HEK293 (cell line): ENCODE measurements at regions not wholly inside any gene's neighbourhood (a gene's known extent, or its start where the extent isn't known, plus 50 kb on each side); places are given as distances from the start of the nearest gene placed in this dataset.
"Not testable (repeated sequence)": the region's sequence is repeated elsewhere in the genome, so short reads cannot be mapped to it uniquely, and the experiment has no call there.

Source experiments
- CTCF ChIA-PET: fragments of 350-600 bp; formaldehyde crosslinking; extraction: SDS; loops from one replicate; lab custom pipeline; 2021; ENCODE audit warnings: antibody characterized with exemption; lab: Yijun Ruan, JAX
- POLR2A ChIA-PET: fragments of 300-600 bp; formaldehyde crosslinking; extraction: SDS; loops from one replicate; lab custom pipeline; 2020; ENCODE audit warnings: antibody characterized with exemption, inconsistent platforms; lab: Yijun Ruan, JAX
- H3K27ac ChIP-seq: fragments of 200-500 bp; sonication (Bioruptor generic); 2 replicates; pipeline ENCODE4 v1.5.1; 2014; ENCODE audit warnings: low read depth, low read length, control low read depth, inconsistent platforms; ENCODE audit errors: extremely low read depth
- H3K36me3 ChIP-seq, 2 experiments: fragments of 200-500 bp in 1 of 2; sonication (Bioruptor generic) in 1 of 2; 1 replicate in 1 of 2; 2 replicates in 1 of 2; pipeline ENCODE4 v1.5.1; 2014 to 2017; ENCODE audit warnings: inconsistent platforms in 2 of 2, low read length in 2 of 2; ENCODE audit not compliant: control insufficient read depth in 2 of 2, insufficient read depth in 1 of 2
- H3K4me1 ChIP-seq: fragments of 200-500 bp; sonication (Bioruptor generic); 2 replicates; pipeline ENCODE4 v1.5.1; 2014; ENCODE audit warnings: mild to moderate bottlenecking, low read length, inconsistent platforms; ENCODE audit not compliant: control insufficient read depth, insufficient read depth
- H3K4me3 ChIP-seq: 2 replicates; pipeline ENCODE4 v1.5.1; 2011; ENCODE audit warnings: low read depth, mild to moderate bottlenecking, control low read depth, low read length, moderate library complexity
- H3K9me3 ChIP-seq: fragments of 200-500 bp; sonication (Bioruptor generic); 2 replicates; pipeline ENCODE4 v1.5.1; 2014; ENCODE audit warnings: low read depth, low read length, inconsistent platforms; ENCODE audit not compliant: control insufficient read depth, insufficient read depth
- FEZF1 ChIP-seq: fragments of 450-650 bp; formaldehyde crosslinking; IDR thresholded peaks from 2 replicates; pipeline ENCODE4 v1.5.1; 2016; ENCODE audit warnings: missing biosample characterization, missing genetic modification characterization
- IKZF3 ChIP-seq: fragments of 450-650 bp; IDR thresholded peaks from 2 replicates; pipeline ENCODE4 v1.5.0; 2018; ENCODE audit warnings: missing biosample characterization, mild to moderate bottlenecking, missing genetic modification characterization, moderate library complexity
- SETDB1 ChIP-seq: IDR thresholded peaks from one replicate; pipeline ENCODE4 v1.6.1; 2017; ENCODE audit warnings: mild to moderate bottlenecking, low read length, moderate library complexity, mixed read lengths; ENCODE audit not compliant: insufficient read length
- YY2 ChIP-seq: fragments of 450-650 bp; formaldehyde crosslinking; IDR thresholded peaks from 2 replicates; pipeline ENCODE4 v1.5.1; 2016; ENCODE audit warnings: missing biosample characterization, missing genetic modification characterization
- ZBTB21 ChIP-seq: fragments of 450-650 bp; formaldehyde crosslinking; IDR thresholded peaks from 2 replicates; pipeline ENCODE4 v1.5.1; 2017; ENCODE audit warnings: missing biosample characterization, missing genetic modification characterization
- ZEB2 ChIP-seq: fragments of 450-650 bp; formaldehyde crosslinking; IDR thresholded peaks from 2 replicates; pipeline ENCODE4 v1.5.1; 2016; ENCODE audit warnings: missing biosample characterization, missing genetic modification characterization
- ZFP41 ChIP-seq: fragments of 450-650 bp; formaldehyde crosslinking; IDR thresholded peaks from 2 replicates; pipeline ENCODE4 v1.5.1; 2016; ENCODE audit warnings: missing biosample characterization, missing genetic modification characterization, borderline replicate concordance
- ZNF10 ChIP-seq: fragments of 450-650 bp; formaldehyde crosslinking; IDR thresholded peaks from 2 replicates; pipeline ENCODE4 v1.5.1; 2017; ENCODE audit warnings: missing biosample characterization, missing genetic modification characterization
- ZNF121 ChIP-seq: fragments of 450-650 bp; formaldehyde crosslinking; IDR thresholded peaks from 2 replicates; pipeline ENCODE4 v1.5.1; 2016; ENCODE audit warnings: missing biosample characterization, missing genetic modification characterization
- ZNF157 ChIP-seq: fragments of 450-650 bp; formaldehyde crosslinking; IDR thresholded peaks from 2 replicates; pipeline ENCODE4 v1.5.1; 2016; ENCODE audit warnings: missing biosample characterization, missing genetic modification characterization
- ZNF280D ChIP-seq: fragments of 450-650 bp; formaldehyde crosslinking; IDR thresholded peaks from 2 replicates; pipeline ENCODE4 v1.5.1; 2016; ENCODE audit warnings: missing biosample characterization, missing genetic modification characterization
- ZNF341 ChIP-seq: fragments of 450-650 bp; formaldehyde crosslinking; IDR thresholded peaks from 2 replicates; pipeline ENCODE4; 2016; ENCODE audit warnings: low read depth, missing biosample characterization, missing genetic modification characterization
- ZNF394 ChIP-seq: fragments of 450-650 bp; formaldehyde crosslinking; IDR thresholded peaks from 2 replicates; pipeline ENCODE4 v1.5.1; 2016; ENCODE audit warnings: missing biosample characterization, missing genetic modification characterization, mild to moderate bottlenecking, moderate library complexity, borderline replicate concordance
- ZNF423 ChIP-seq: fragments of 450-650 bp; formaldehyde crosslinking; IDR thresholded peaks from 2 replicates; pipeline ENCODE4 v1.5.1; 2016; ENCODE audit warnings: missing biosample characterization, missing genetic modification characterization
- ZNF488 ChIP-seq: fragments of 450-650 bp; formaldehyde crosslinking; IDR thresholded peaks from 2 replicates; pipeline ENCODE4 v1.5.1; 2016; ENCODE audit warnings: missing biosample characterization, missing genetic modification characterization
- ZNF548 ChIP-seq: fragments of 450-650 bp; formaldehyde crosslinking; IDR thresholded peaks from 2 replicates; pipeline ENCODE4 v1.5.1; 2016; ENCODE audit warnings: missing biosample characterization, missing genetic modification characterization
- ZNF555 ChIP-seq: fragments of 450-650 bp; formaldehyde crosslinking; conservative IDR thresholded peaks from 2 replicates; pipeline ENCODE4 v1.5.1; 2017; ENCODE audit warnings: missing biosample characterization, mild to moderate bottlenecking, missing genetic modification characterization, inconsistent platforms
- ZNF621 ChIP-seq: fragments of 450-650 bp; formaldehyde crosslinking; IDR thresholded peaks from 2 replicates; pipeline ENCODE4 v1.5.1; 2017; ENCODE audit warnings: missing biosample characterization, missing genetic modification characterization
- ZNF658 ChIP-seq: fragments of 450-650 bp; formaldehyde crosslinking; IDR thresholded peaks from 2 replicates; pipeline ENCODE4; 2016; ENCODE audit warnings: missing biosample characterization, missing genetic modification characterization
- ZNF777 ChIP-seq: fragments of 450-650 bp; formaldehyde crosslinking; IDR thresholded peaks from 2 replicates; pipeline ENCODE4 v1.5.1; 2017; ENCODE audit warnings: missing biosample characterization, missing genetic modification characterization, borderline replicate concordance

- ChIA-PET POLR2A (interaction anchor here (1.8 kb wide), 1 partner anchor 10 kb away, joined by 6 read pairs; no protein-coding TSS in a partner anchor), CTCF (interaction anchor here (0.6 kb wide), 1 partner anchor 34 kb away, joined by 3 read pairs; no protein-coding TSS in a partner anchor)
- H3K4me3 ChIP-seq, result no peak overlapping the region
- H3K36me3 ChIP-seq, result no peaks in the 10 kb centered on the region
- no peaks in the 10 kb centered on the region for H3K9me3 ChIP-seq
- no peaks in the 10 kb centered on the region for H3K4me1 ChIP-seq
- no peak overlapping the region for H3K27ac ChIP-seq
- TF ChIP-seq ZNF10 (tag by site-specific recombination) (no peak), SETDB1 (no peak), ZEB2 (tag by site-specific recombination) (no peak), ZNF121 (no peak)
Observed at GRCh38 chr1:148379170-148379500, 104.0 kb downstream of the PPIAL4G start.

GRCh38 chr1:148377992-148378391 is 105.1 kb downstream of the PPIAL4G start:
- CTCF ChIA-PET, H3K9me3 ChIP-seq: not testable (repeated sequence)

GRCh38 chr1:148377045-148377444 is 106.1 kb downstream of the PPIAL4G start:
- H3K4me1 ChIP-seq, H3K36me3 ChIP-seq, H3K27ac ChIP-seq, CTCF ChIA-PET, H3K9me3 ChIP-seq, POLR2A ChIA-PET, H3K4me3 ChIP-seq: not testable (repeated sequence)

More at GRCh38 chr1:148377992-148378391, 105.1 kb downstream of the PPIAL4G start:
- H3K36me3 ChIP-seq, H3K27ac ChIP-seq, H3K4me1 ChIP-seq, H3K4me3 ChIP-seq: not testable (repeated sequence)
- POLR2A ChIA-PET, result interaction anchor here (1.8 kb wide), 1 partner anchor 11 kb away, joined by 6 read pairs; no protein-coding TSS in a partner anchor

- H3K4me3 ChIP-seq, result no peak overlapping the region
- no peak overlapping the region for H3K27ac ChIP-seq
- TF ChIP-seq ZNF423 (no peak), ZNF555 (no peak), ZNF658 (tag by site-specific recombination) (no peak), ZNF777 (tag by site-specific recombination) (no peak), ZNF280D (tag by site-specific recombination) (no peak), ZNF341 (no peak), ZNF488 (tag by site-specific recombination) (no peak), YY2 (no peak), ZBTB21 (tag by site-specific recombination) (no peak), IKZF3 (no peak), ZFP41 (tag by site-specific recombination) (no peak), FEZF1 (tag by site-specific recombination) (no peak), ZNF157 (tag by site-specific recombination) (no peak), ZNF548 (tag by site-specific recombination) (no peak), ZNF621 (tag by site-specific recombination) (no peak), ZNF394 (no peak)
- H3K36me3 ChIP-seq, result no peaks in the 10 kb centered on the region
- no peaks in the 10 kb centered on the region for H3K4me1 ChIP-seq
- POLR2A ChIA-PET, result no interaction called here
- no peaks in the 10 kb centered on the region for H3K9me3 ChIP-seq
- CTCF ChIA-PET, result interaction anchor here (0.6 kb wide), 1 partner anchor 27 kb away, joined by 3 read pairs; no protein-coding TSS in a partner anchor
Observed at GRCh38 chr1:148374101-148374500, 109.0 kb downstream of the PPIAL4G start.
